Hepatocyte (in vitro differentiated cells): ENCODE measurements at regions not wholly inside any gene's neighbourhood (a gene's known extent, or its start where the extent isn't known, plus 50 kb on each side); places are given as distances from the start of the nearest gene placed in this dataset.

Source experiments
- CTCF ChIP-seq: fragments of 200-600 bp; sonication (generic); IDR thresholded peaks from 2 replicates; pipeline ENCODE4 v1.5.1; 2016; ENCODE audit warnings: antibody characterized with exemption, mild to moderate bottlenecking; ENCODE audit not compliant: poor library complexity
- EZH2phosphoT487 ChIP-seq: fragments of 200-600 bp; sonication (generic); IDR thresholded peaks from one replicate; pipeline ENCODE4 v1.6.1; 2018; ENCODE audit warnings: antibody characterized with exemption, mild to moderate bottlenecking, low read depth, moderate library complexity; ENCODE audit not compliant: unreplicated experiment, severe bottlenecking

- no peak for TF ChIP-seq CTCF
- TF ChIP-seq EZH2phosphoT487 = no peak
Measured at GRCh38 chr12:39205969-39206368, 237.0 kb downstream of the KIF21A start.
